Breast epithelium (tissue), 3 donors: ENCODE measurements at regions not wholly inside any gene's neighbourhood (a gene's known extent, or its start where the extent isn't known, plus 50 kb on each side); places are given as distances from the start of the nearest gene placed in this dataset.

Experiments used
- CTCF ChIP-seq, 3 donors: fragments of 450-650 bp; IDR thresholded peaks; one replicate each; pipeline ENCODE4 v1.5.1; 2016 to 2017; ENCODE audit warnings: antibody characterized with exemption in 3 of 3, mild to moderate bottlenecking in 3 of 3, moderate library complexity in 3 of 3
- POLR2A ChIP-seq: fragments of 450-650 bp; IDR thresholded peaks from one replicate; pipeline ENCODE4 v1.6.1; 2016; ENCODE audit warnings: antibody characterized with exemption, mild to moderate bottlenecking, moderate library complexity
- POLR2AphosphoS5 ChIP-seq, 3 donors: sonication (generic); formaldehyde crosslinking; IDR thresholded peaks; one replicate each; pipeline ENCODE4 v1.6.1; 2017; ENCODE audit warnings: antibody characterized with exemption in 3 of 3

- TF ChIP-seq CTCF (IDR thresholded peaks at IDR 0.05) (no peak), POLR2A (no peak), POLR2AphosphoS5 (IDR thresholded peaks at IDR 0.05) (no peak)
Observed at GRCh38 chr7:80303315-80303714, 168.7 kb downstream of the GNAI1 start.
